Uterus (tissue), 2 donors: ENCODE measurements at regions not wholly inside any gene's neighbourhood (a gene's known extent, or its start where the extent isn't known, plus 50 kb on each side); places are given as distances from the start of the nearest gene placed in this dataset.

Experiments used
- CTCF ChIP-seq, 4 experiments: fragments of 200-600 bp in 2 of 4; fragments of 450-650 bp in 2 of 4; sonication (generic) in 2 of 4; IDR thresholded peaks; one replicate each; pipeline ENCODE4 v1.5.1; 2016 to 2019; ENCODE audit warnings: antibody characterized with exemption in 4 of 4, mild to moderate bottlenecking in 2 of 4, moderate library complexity in 1 of 4
- POLR2A ChIP-seq, 2 donors: fragments of 450-650 bp; IDR thresholded peaks; one replicate each; pipeline ENCODE4 v1.6.1; 2016; ENCODE audit warnings: antibody characterized with exemption in 2 of 2, mild to moderate bottlenecking in 1 of 2, moderate library complexity in 1 of 2

GRCh38 chr4:165700855-165701254 is 172.2 kb upstream of the TLL1 start:
- TF ChIP-seq CTCF (IDR thresholded peaks at IDR 0.05) (no peak), POLR2A (IDR thresholded peaks at IDR 0.05) (no peak)
